GM19043 (cell line): ENCODE measurements at regions not wholly inside any gene's neighbourhood (a gene's known extent, or its start where the extent isn't known, plus 50 kb on each side); places are given as distances from the start of the nearest gene placed in this dataset.
"Not testable (repeated sequence)": the region's sequence is repeated elsewhere in the genome, so short reads cannot be mapped to it uniquely, and the experiment has no call there.

Source experiments
- ATAC-seq: cut with Tn5 transposase; IDR thresholded peaks from one replicate; pipeline ENCODE4 v1.9.1; 2021; ENCODE audit warnings: low read depth; ENCODE audit not compliant: unreplicated experiment

DNA sequence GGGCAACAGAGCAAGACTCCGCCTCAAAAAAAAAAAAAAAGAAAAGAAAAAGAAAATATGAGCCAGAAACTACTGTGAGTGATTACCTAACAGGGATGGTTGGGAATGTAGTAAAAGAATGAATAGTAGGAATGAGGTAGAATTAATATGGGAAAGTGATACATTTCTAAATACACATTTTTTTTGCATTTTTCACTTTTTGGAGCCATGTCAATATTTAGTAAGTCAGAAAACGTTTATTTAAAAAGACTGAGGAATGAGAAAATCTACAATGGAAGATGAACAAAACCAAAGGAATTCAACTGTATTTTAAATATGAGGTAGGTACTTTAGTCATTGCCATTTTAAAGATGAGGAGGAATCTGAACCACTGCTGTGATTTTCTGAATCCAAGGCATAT, 817.2 kb upstream of the CADM2 start:
- ATAC-seq: no peak

DNA sequence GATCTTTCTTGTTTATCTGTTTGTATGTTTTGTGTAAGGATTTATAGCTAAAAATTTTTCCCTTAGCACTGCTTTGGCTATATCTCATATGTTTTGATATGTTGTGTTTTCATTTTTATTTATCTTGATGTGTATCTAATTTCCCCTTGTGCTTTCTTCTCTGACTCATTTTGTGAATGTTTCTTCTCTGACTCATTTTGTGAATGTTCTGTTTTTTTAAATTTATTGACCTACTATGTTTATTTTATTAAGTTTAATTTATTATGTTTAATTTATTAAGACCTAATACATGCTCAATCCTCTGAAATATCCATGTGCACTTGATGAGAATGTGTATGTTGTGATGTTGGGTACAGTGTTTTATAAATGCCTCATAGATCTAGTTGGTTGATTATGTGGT, 793.5 kb upstream of the CADM2 start:
- no peak for ATAC-seq

DNA sequence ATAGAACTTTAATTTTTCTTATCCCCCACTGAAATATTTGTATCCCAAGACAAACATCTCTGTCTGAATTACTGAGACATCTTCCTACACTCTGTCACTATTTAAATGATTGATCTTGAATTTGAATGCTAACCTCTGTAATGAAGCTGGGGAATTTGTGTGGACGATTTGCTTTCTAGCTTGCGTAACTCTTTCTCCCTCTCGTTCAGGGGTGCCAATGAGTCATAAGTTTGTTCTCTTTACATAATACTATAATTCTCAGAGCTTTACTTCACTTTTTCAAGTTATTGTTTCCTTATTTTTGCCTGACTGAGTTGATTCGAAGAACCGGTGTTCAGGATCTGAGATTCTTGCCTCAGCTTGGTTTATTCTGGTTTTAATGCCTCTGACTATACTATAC, 783.3 kb upstream of the CADM2 start:
- ATAC-seq: no peak

DNA sequence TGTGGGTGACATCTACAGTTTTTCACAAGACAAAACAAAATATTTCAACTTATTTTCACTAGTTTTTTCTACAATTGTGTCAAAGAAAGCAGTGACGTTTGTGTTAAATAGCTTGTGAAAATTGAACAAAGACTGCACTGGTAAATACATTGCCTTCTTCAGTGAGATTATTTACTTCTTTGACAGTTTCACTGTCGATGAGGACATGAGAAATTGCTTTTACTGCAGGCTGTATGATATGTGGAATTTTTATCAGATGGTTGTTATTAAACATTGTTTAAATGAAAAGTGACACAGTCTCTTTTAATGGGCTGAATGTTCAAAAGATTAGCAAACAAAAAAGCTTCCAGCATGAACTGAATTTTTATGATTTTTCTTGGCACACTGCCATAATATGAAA, 773.9 kb upstream of the CADM2 start:
- ATAC-seq: no peak

DNA sequence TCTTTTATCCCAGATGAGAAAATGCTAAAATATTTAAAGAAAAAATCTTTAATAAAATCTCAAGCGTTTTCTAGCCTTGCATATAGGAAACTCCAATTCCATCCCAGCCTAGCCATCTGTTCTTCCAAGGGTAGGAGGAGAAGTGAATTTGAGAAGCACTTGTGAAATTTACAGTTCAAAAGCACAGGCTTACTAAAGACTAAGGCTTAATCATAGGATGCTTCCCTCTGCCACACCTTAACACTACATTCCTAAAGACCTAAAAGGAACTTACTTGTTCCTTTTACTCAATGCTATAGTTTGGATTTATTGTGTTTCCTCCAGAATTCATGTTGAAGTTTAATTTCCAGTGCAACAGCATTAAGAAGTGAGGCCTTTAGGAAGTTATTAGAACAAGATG, 764.8 kb upstream of the CADM2 start:
- no peak for ATAC-seq

DNA sequence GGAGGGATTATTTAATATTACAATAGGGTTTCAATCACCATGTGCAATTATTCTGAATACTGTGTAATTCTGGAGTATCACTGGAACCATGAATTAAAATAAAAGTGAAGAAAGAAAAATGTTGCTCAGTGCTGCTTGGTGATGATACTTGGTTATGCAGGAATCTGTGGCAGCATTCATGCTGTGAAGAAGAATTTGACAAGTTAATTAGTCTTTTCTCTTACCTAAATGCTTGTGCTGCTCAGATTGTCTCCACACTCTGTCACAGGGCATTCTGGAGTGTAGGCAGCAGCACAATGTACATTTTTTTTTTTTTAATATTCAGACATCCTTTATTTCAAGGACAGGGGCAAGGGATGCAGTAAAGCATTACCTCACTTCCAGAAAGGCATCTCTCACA, 749.3 kb upstream of the CADM2 start:
- ATAC-seq: no peak

DNA sequence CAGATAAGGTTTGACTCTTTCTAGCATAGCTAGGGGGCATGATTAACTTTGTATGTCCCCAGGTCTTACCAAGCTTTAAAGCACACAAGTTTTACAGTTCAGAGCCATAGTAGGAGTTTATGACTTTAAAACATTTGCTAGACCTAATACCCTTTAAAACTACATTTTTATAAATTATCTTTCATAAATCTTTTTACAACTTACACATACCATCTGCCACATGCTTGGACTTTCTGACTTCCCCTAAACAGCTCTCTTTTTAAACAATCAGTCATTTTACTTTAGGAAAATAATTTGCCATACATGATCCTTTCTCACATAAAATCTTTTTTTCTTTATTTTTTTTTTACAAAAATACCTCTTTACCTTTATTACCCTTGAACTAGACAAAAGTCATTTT, 735.3 kb upstream of the CADM2 start:
- no peak for ATAC-seq

DNA sequence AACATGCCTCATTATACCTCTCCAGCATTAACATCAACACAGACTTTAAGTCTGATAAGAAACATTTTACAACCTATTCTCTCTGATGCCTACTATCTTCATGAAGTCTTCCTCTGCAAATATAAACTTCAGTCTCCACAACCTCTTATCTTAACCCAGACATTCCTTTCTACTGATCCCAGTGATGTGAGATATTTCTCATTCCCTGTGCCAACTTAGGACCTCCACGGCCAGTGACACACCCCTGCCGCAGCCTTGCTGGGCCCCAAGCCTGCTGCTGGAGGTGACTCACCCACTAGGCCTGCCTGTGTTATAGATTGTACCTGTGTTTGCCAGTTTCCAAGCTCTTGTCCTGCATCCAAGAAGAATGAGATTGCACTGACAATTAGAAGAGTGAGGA, 734.5 kb upstream of the CADM2 start:
- ATAC-seq: no peak

DNA sequence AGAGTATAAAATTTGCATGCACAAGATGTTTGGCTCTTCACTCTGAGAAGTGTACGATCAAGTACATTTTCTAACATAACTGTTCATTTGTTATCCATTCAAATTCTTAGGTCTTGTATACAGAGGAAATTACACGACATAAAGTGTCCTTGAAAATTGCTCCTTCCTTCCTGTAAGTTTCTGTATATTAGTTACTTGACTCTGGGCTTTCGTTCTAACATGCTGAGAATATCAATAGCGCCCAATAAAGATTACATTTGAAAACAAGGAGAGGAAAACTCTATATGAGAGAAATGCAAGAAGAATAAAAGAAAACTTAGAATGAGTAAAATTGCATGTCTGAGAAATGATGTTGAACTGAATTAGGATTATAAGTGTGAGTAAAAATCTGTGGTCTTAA, 722.5 kb upstream of the CADM2 start:
- no peak for ATAC-seq

DNA sequence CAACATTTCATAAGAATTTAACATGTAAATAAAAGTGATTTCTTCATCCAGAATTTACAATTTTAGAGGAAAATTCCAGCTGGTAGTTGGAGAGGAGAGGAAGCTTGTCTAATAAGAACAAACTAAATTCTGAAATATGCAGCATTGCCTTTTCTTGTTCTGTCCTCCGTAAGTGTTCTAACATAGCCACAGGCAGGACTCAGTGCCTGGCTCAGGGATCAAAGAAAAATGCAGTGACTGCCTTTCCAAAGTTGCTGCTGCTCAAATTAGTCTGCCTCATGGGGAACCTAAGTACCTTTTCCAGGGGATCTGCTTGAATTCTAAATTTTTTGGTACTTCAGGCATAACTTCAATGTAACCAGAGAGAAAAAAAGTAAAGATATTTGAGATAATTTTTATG, 713.0 kb upstream of the CADM2 start:
- ATAC-seq: no peak

DNA sequence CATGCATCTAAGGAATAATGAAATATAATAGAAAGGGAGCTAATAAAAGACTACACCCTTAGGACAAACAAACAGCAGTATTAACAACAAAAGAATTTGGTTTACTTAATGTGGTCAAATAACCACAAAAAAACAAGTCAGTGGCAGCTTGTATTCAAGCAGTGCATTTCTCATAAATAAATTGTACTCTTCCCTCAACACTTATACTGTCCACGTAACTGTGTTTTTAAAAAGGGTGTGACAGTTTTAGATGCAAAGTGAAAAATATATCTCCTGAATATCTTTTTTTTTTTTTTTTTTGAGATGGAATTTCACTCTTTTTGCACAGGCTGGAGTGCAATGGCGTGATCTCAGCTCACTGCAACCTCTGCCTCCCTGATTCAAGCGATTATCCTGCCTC, 698.2 kb upstream of the CADM2 start:
- ATAC-seq: no peak

DNA sequence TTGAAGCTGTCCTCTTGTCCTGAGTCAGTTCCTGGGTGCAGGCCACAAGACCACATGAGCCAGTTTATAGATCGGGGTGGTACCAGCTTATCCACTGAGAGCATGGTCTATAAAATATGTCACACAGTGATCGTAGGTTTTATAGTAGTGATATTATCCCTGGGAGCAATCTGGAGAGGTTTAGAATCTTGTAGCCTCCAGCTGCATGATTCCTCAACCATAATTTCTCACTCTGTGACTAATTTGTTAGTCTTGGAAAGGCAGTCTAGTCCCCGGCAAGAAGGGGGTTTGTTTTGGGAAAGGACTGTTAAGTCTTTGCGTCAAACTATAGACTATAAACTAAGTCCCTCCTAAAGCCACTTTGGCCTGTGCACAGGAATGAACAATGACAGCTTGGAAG, 693.0 kb upstream of the CADM2 start:
- no peak for ATAC-seq

DNA sequence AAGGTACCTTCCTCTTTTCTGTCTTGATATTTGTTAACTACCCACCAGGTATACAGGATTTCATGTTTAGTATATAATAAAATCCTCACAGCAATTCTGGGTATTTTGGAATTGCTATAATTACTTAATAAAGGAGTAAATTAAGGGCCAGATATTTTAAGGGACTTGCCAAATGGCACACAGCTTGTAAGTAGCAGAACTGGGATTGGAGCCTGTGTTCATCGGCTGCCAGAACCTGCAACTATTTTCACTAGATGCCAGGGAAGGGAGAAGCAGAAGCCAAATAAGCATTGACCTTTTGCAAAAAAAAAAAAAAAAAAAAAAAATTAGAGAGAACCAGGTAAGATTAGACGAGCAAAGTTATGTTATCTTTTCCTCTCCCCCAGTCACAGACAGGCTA, 683.3 kb upstream of the CADM2 start:
- no peak for ATAC-seq

DNA sequence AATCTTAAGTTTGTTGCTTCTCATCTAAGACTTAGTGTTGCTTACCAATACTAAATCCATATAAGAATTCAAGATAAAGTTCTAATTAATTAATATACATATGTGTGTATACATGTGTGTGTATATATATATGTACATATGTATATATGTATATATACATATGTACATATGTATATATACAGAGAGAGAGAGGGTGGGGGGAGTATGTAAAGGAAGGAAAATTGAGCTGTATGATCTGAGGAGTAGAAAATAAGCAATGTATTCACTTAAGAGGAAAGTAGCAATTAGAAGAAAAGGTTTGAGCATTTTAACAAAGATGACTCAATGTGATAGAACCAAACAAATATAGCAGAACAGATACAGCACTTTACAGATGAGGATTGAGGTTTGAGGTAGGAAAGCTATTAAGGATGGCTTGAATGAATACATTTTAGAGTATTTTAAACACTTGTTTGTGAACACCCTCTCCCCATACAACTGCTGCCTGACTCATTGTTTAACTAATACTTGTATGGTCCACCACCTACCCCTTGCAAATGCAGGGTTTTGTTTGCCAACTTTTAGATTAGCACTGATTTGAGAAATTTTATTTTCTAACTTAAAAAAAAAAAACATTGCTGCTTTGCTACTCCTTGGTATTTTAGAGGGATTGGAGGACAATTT, 681.1 kb upstream of the CADM2 start:
- ATAC-seq: no peak

DNA sequence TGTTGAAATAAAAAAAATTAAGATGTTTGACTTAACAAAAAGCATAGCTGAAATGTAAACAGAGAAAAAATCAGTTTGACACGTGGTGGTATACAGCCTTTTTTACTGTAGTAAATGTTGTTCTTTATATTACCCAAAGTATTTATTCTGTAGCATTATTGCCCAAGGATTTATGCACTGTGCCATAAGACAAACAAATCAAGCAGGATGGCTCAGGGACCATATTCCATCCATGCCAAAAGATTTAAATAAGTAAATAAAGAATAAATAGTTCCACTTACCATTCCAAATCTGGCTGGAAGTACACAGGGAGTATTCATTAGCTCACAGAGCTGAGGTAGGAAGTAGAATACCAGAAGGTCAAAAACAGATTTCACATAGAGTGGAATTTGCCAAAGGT, 666.7 kb upstream of the CADM2 start:
- ATAC-seq: no peak

DNA sequence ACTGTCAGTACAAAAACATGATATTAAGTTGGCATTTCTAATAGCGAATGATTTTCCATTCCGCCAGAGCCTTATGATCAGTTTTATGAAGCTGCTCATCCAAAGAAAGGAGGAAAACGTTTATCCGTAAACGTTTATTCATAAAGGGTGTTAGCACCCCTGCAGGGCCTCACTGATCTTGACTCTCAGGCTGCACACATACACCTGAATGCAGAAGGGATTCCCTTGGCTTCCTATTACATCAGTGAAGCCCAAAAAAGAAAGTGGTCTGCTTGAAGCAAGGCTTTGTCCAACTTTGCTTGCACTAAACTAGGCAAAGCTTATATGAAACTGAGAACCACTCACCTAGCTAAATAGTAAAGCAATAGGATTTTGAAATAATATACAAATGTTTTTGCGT, 659.5 kb upstream of the CADM2 start:
- ATAC-seq: no peak

DNA sequence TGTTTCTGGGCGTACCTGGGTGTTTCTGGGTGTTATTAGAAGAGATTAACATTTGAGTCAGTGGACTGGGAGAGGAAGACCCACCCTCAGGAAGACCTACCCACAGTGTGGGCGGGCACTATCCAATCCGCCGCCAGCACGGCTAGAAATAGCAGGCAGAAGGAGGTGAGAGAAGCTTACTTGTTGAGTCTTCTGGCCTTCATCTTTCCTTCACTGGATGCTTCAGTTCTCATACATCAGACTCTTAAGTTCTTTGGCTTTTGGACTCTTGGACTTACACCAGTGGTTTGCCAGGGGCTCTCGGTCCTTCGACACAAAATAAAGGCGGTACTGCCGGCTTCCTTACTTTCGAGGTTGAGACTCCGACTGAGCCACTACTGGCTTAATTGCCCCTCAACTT, 654.6 kb upstream of the CADM2 start:
- no peak for ATAC-seq

DNA sequence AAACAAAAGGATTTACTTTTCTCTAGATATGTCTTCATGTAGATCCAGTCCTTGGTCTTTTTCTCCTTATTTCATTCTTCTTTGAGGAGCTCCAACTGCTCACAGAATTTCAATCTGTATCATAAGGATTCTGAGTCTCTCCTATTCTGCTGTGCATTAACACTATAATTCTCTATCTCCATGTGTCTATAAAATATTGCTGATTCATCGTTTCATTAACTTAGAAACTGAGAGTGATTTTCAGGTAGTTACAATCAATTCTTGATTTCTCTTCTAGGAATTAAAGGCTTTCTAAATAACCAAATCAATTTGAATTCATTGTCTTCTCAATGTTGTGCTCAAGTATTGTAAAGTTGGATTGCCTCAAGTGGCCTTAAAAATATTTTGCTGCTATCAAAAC, 651.5 kb upstream of the CADM2 start:
- no peak for ATAC-seq

DNA sequence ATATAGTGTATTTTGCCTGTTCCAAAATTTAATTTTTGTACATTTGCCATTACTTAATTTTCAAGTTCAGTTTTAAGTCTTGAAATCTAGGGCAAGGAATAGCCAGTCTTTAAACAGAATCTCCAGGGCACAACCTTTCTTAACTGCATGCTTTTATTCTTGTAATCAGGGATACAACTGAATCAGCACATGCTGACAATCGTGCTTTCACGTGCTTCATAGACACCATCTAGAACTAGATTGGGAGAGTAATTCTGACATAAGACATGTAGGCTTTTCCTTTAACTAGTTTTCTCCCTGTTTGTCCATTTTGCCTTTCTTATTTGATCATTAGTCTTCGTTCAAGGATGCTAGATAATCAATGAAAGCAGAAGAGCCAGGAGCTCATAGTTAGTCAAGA, 650.4 kb upstream of the CADM2 start:
- no peak for ATAC-seq

DNA sequence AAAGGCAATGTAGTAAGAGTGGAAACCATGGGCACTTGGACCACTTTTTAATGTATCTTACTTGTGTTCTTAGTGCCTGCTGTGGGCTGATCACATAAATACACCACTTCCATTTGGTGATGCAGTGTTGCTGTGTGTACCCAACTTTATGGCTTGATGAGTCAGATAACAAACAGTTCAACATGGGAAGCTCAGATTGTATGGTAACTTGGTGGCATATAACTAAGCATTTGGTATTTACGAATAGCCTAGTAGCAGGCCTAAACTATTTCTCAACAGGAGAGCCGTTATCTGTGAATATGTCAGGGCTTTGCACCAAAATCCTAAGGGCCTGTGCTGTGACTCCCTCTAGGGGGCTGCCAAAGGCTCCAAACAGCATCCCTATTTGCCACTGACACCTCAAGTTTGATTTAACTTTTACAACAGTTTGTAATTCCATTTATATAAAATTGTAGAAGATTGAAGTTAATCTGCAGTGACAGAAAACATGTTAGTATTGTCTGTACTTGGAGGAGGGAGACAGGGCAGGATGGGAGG, 640.4 kb upstream of the CADM2 start:
- no peak for ATAC-seq

DNA sequence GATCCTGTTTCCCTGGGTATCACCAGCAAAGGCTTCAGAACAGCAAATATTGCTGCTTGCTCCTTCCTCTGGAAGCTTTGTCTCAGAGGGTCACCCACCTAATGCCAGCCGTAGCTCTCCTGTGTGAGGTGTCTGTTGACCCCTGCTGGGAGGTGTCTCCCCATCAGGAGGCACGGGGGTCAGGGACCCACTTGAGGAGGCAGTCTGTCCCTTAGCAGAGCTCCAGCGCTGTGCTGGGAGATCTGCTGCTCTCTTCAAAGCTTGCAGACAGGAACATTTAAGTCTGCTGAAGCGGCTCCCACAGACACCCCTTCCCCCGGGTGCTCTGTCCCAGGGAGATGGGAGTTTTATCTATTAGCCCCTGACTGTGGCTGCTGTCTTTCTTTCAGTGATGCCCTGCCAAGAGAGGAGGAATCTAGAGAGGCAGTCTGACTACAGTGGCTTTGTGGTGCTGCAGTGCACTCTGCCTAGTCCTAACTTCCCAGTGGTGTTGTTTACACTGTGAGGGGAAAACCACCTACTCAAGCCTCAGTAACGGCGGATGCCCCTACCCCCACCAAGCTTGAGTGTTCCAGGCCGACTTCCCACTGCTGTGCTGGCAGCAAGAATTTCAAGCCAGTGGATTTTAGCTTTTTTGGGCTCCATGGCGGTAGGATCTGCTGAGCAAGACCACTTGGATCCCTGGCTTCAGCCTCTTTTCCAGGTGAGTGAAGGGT, 593.1 kb upstream of the CADM2 start:
- not testable (repeated sequence) for ATAC-seq
